GM23338 (cell line): ENCODE measurements at regions not wholly inside any gene's neighbourhood (a gene's known extent, or its start where the extent isn't known, plus 50 kb on each side); places are given as distances from the start of the nearest gene placed in this dataset.

Experiments
- CREB1 ChIP-seq: fragments of 250-450 bp; sonication (Bioruptor Pico); IDR thresholded peaks from 2 replicates; pipeline ENCODE4 v1.5.0; 2020; ENCODE audit warnings: low read depth, mild to moderate bottlenecking, moderate library complexity
- CTCF ChIP-seq, 2 experiments: fragments of 200-600 bp in 1 of 2; sonication (generic) in 1 of 2; conservative IDR thresholded peaks; 2 replicates each; pipeline versions ENCODE4 v1.5.1 to v1.6.1; 2016 to 2017; ENCODE audit warnings: antibody characterized with exemption in 2 of 2, low read depth in 2 of 2, mild to moderate bottlenecking in 2 of 2, moderate library complexity in 1 of 2
- ETS1 ChIP-seq: IDR thresholded peaks from 2 replicates; pipeline ENCODE4 v1.6.1; 2016; ENCODE audit warnings: antibody characterized with exemption
- EZH2 ChIP-seq: fragments of 200-600 bp; sonication (generic); IDR thresholded peaks from one replicate; pipeline ENCODE4 v1.8.0; 2017; ENCODE audit warnings: antibody characterized with exemption, mild to moderate bottlenecking, low read depth; ENCODE audit not compliant: unreplicated experiment
- EZH2phosphoT487 ChIP-seq: fragments of 200-600 bp; sonication (generic); IDR thresholded peaks from one replicate; pipeline ENCODE4 v1.8.1; 2018; ENCODE audit warnings: antibody characterized with exemption; ENCODE audit not compliant: unreplicated experiment
- JUNB ChIP-seq: IDR thresholded peaks from one replicate; pipeline ENCODE4 v1.6.1; 2016; ENCODE audit warnings: antibody characterized with exemption; ENCODE audit not compliant: unreplicated experiment
- NANOG ChIP-seq: IDR thresholded peaks from 2 replicates; pipeline ENCODE4 v1.6.1; 2016; ENCODE audit warnings: antibody characterized with exemption, borderline replicate concordance
- POLR2AphosphoS5 ChIP-seq: IDR thresholded peaks from 2 replicates; pipeline ENCODE4 v1.6.1; 2016; ENCODE audit warnings: antibody characterized with exemption, low read depth
- REST ChIP-seq: IDR thresholded peaks from one replicate; pipeline ENCODE4 v1.6.1; 2018; ENCODE audit warnings: antibody characterized with exemption; ENCODE audit not compliant: unreplicated experiment
- STAT1 ChIP-seq: IDR thresholded peaks from one replicate; pipeline ENCODE4 v1.6.1; 2016; ENCODE audit warnings: antibody characterized with exemption; ENCODE audit not compliant: unreplicated experiment
- ZNF114 ChIP-seq: fragments of 250-450 bp; sonication (Bioruptor Pico); IDR thresholded peaks from 2 replicates; pipeline ENCODE4 v1.5.0; 2020; ENCODE audit warnings: mild to moderate bottlenecking, moderate library complexity
- ZNF331 ChIP-seq: fragments of 250-450 bp; sonication (Bioruptor Pico); IDR thresholded peaks from 2 replicates; pipeline ENCODE4 v1.5.0; 2020; ENCODE audit warnings: low read depth, mild to moderate bottlenecking, moderate library complexity
- ZNF462 ChIP-seq: fragments of 250-450 bp; sonication (Bioruptor Pico); IDR thresholded peaks from 2 replicates; pipeline ENCODE4 v1.5.0; 2020; ENCODE audit warnings: mild to moderate bottlenecking, moderate library complexity

GRCh38 chr1:79920960-79921669, 914.6 kb upstream of the ADGRL4 start:
- no peak for TF ChIP-seq EZH2
- no peak for TF ChIP-seq CTCF (conservative IDR thresholded peaks at IDR 0.05; ENCODE audit: low read depth in 2 of 2)
- TF ChIP-seq POLR2AphosphoS5, result no peak
- no peak for TF ChIP-seq REST
- no peak for TF ChIP-seq ETS1
- TF ChIP-seq EZH2phosphoT487, result no peak
- no peak for TF ChIP-seq ZNF114 (CRISPR knock-in tag)
- no peak for TF ChIP-seq NANOG
- TF ChIP-seq JUNB, result no peak
- no peak for TF ChIP-seq CREB1
- no peak for TF ChIP-seq STAT1
- no peak for TF ChIP-seq ZNF331 (CRISPR knock-in tag)
- TF ChIP-seq ZNF462, result no peak
